GM12878 (cell line): ENCODE measurements at regions not wholly inside any gene's neighbourhood (a gene's known extent, or its start where the extent isn't known, plus 50 kb on each side); places are given as distances from the start of the nearest gene placed in this dataset.

Experiments
- ATAC-seq: fragments of 200-7000 bp; cut with Tn5 transposase; 3 replicates; pipeline ENCODE4 v1.9.1; 2020; ENCODE audit warnings: mild to moderate bottlenecking, moderate library complexity
- BruUV-seq: library from RNA; stranded (reverse); fragments of 400-500 nt; replicated peaks from 2 replicates; lab custom pipeline; 2021; lab: Mats Ljungman, UMichigan
- CTCF ChIA-PET: fragments of 300-600 bp; sonication (Branson Sonifier 250); formaldehyde crosslinking; extraction: SDS; loops from one replicate; lab custom pipeline; 2021; ENCODE audit warnings: inconsistent platforms; lab: Yijun Ruan, JAX
- POLR2A ChIA-PET: fragments of 350-600 bp; formaldehyde crosslinking; extraction: SDS; loops from one replicate; lab custom pipeline; 2021; ENCODE audit warnings: inconsistent platforms; lab: Charles Lee
- RAD21 ChIA-PET: fragments of 300-600 bp; sonication (Branson Sonifier 250); formaldehyde crosslinking; loops from one replicate; lab custom pipeline; 2023; ENCODE audit warnings: antibody characterized with exemption; ENCODE audit not compliant: unreplicated experiment; lab: Charles Lee
- SMC1A ChIA-PET: fragments of 300-600 bp; sonication (Branson Sonifier 250); formaldehyde crosslinking; loops from one replicate; lab custom pipeline; 2023; ENCODE audit not compliant: unreplicated experiment, uncharacterized antibody; lab: Charles Lee
- DNase-seq: peaks from one replicate; pipeline ENCODE4 v3.0.0-alpha.2; 2011; ENCODE audit warnings: low read depth, low spot score
- FAIRE-seq: peaks from 3 replicates; lab custom pipeline; 2011; peaks lifted over from hg19 to GRCh38; lab: Jason Lieb, UNC
- H2AFZ ChIP-seq: 2 replicates; pipeline ENCODE4 v1.6.0; 2011; ENCODE audit warnings: low read depth, low read length, control low read depth; ENCODE audit not compliant: control insufficient read depth
- H3K27ac ChIP-seq: 2 replicates; pipeline ENCODE4 v1.5.1; 2011; ENCODE audit warnings: control low read depth; ENCODE audit not compliant: control insufficient read depth, insufficient read depth
- H3K27me3 ChIP-seq, 2 experiments: replicated peaks in 1 of 2; 2 replicates each; pipeline versions ENCODE4 v1.6.0 to v1.6.1; 2011; ENCODE audit warnings: low read length in 1 of 2; ENCODE audit not compliant: control insufficient read depth in 2 of 2, insufficient read depth in 2 of 2
- H3K36me3 ChIP-seq, 2 experiments: 2 replicates each; pipeline ENCODE4 v1.5.1; 2011; ENCODE audit warnings: low read length in 1 of 2; ENCODE audit not compliant: control insufficient read depth in 2 of 2, insufficient read depth in 2 of 2
- H3K4me1 ChIP-seq: 2 replicates; pipeline ENCODE4 v1.6.1; 2011; ENCODE audit warnings: mild to moderate bottlenecking, low read length, moderate library complexity, mixed read lengths; ENCODE audit not compliant: control insufficient read depth, insufficient read depth
- H3K4me2 ChIP-seq: 2 replicates; pipeline ENCODE4 v1.6.0; 2011; ENCODE audit warnings: control low read depth; ENCODE audit not compliant: control insufficient read depth, insufficient read depth
- H3K4me3 ChIP-seq: fragments of 200-600 bp; sonication (generic); 2 replicates; pipeline ENCODE4 v1.5.1; 2016
- H3K79me2 ChIP-seq: 2 replicates; pipeline ENCODE4 v1.6.0; 2011; ENCODE audit warnings: low read length; ENCODE audit not compliant: control insufficient read depth, insufficient read depth
- H3K9ac ChIP-seq: 2 replicates; pipeline ENCODE4 v1.8.0; 2011; ENCODE audit warnings: low read length, control low read depth, mixed read lengths; ENCODE audit not compliant: control insufficient read depth, insufficient read depth
- H3K9me3 ChIP-seq: replicated peaks from 3 replicates; pipeline ENCODE4 v1.5.1; 2011; ENCODE audit warnings: mild to moderate bottlenecking, low read length; ENCODE audit not compliant: control insufficient read depth, insufficient read depth
- H4K20me1 ChIP-seq: 2 replicates; pipeline ENCODE4 v1.6.0; 2011; ENCODE audit not compliant: control insufficient read depth, insufficient read depth
- CHD2 ChIP-seq: IDR thresholded peaks from 2 replicates; pipeline ENCODE4 v1.6.1; 2011; ENCODE audit warnings: low read depth, low read length, improper control_type of control experiment, borderline replicate concordance
- EGR1 ChIP-seq, 2 experiments: IDR thresholded peaks; 1 replicate in 1 of 2; 2 replicates in 1 of 2; pipeline ENCODE4 v1.6.1; 2011 to 2012; ENCODE audit warnings: low read depth in 2 of 2, low read length in 2 of 2, borderline replicate concordance in 1 of 2, mild to moderate bottlenecking in 1 of 2, moderate library complexity in 1 of 2
- FOS ChIP-seq: IDR thresholded peaks from 3 replicates; pipeline ENCODE4 v1.6.1; 2011; ENCODE audit warnings: borderline replicate concordance; ENCODE audit not compliant: insufficient read length; ENCODE audit errors: extremely low read depth
- NR2F1 ChIP-seq: fragments of 450-650 bp; conservative IDR thresholded peaks from 2 replicates; pipeline ENCODE4 v1.6.1; 2017; ENCODE audit warnings: mild to moderate bottlenecking
- PBX3 ChIP-seq: IDR thresholded peaks from 2 replicates; pipeline ENCODE4 v1.6.1; 2011; ENCODE audit warnings: mild to moderate bottlenecking, low read depth, low read length, moderate library complexity; ENCODE audit not compliant: insufficient replicate concordance
- TAF1 ChIP-seq: IDR thresholded peaks from 2 replicates; pipeline ENCODE4 v1.6.1; 2011; ENCODE audit warnings: mild to moderate bottlenecking, low read depth, low read length, borderline replicate concordance
- TCF7 ChIP-seq: IDR thresholded peaks from 2 replicates; pipeline ENCODE4 v1.6.1; 2014; ENCODE audit warnings: antibody characterized with exemption, borderline replicate concordance
- WGBS: methylation state at CpG from one replicate; pipeline ENCODE4 v1.1.6; 2016; ENCODE audit warnings: low lambda C conversion rate; ENCODE audit not compliant: insufficient replicate concordance, insufficient coverage; ENCODE audit errors: missing lambda C conversion rate; 5-methylcytosine and 5-hydroxymethylcytosine counted together
- in situ Hi-C: fragments of 300-500 bp; cut with MboI; formaldehyde crosslinking; loops from 9 replicates; pipeline ENCODE4 v1.14.3; 2018; ENCODE audit warnings: mixed read lengths
- intact Hi-C: fragments of 100-400 bp; cut with micrococcal nuclease; formaldehyde crosslinking; loops from one replicate; pipeline ENCODE4 v1.14.2; 2022; ENCODE audit not compliant: unreplicated experiment
- TF ChIP-seq, protein P1 (sequence below): fragments of 450-650 bp; IDR thresholded peaks from 2 replicates; pipeline ENCODE4 v1.6.1; 2017; ENCODE audit warnings: antibody characterized with exemption, mild to moderate bottlenecking, moderate library complexity
- TF ChIP-seq, protein P2 (sequence below): fragments of 450-650 bp; IDR thresholded peaks from 2 replicates; pipeline ENCODE4 v1.6.1; 2017; ENCODE audit warnings: mild to moderate bottlenecking, low read depth, inconsistent platforms; ENCODE audit not compliant: poor library complexity, severe bottlenecking

GRCh38 chr2:185998562-185999070, 260.0 kb downstream of the FSIP2 start (continued):
- TF ChIP-seq, protein P1, sequence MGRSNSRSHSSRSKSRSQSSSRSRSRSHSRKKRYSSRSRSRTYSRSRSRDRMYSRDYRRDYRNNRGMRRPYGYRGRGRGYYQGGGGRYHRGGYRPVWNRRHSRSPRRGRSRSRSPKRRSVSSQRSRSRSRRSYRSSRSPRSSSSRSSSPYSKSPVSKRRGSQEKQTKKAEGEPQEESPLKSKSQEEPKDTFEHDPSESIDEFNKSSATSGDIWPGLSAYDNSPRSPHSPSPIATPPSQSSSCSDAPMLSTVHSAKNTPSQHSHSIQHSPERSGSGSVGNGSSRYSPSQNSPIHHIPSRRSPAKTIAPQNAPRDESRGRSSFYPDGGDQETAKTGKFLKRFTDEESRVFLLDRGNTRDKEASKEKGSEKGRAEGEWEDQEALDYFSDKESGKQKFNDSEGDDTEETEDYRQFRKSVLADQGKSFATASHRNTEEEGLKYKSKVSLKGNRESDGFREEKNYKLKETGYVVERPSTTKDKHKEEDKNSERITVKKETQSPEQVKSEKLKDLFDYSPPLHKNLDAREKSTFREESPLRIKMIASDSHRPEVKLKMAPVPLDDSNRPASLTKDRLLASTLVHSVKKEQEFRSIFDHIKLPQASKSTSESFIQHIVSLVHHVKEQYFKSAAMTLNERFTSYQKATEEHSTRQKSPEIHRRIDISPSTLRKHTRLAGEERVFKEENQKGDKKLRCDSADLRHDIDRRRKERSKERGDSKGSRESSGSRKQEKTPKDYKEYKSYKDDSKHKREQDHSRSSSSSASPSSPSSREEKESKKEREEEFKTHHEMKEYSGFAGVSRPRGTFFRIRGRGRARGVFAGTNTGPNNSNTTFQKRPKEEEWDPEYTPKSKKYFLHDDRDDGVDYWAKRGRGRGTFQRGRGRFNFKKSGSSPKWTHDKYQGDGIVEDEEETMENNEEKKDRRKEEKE = no peak
- TF ChIP-seq, protein P2, sequence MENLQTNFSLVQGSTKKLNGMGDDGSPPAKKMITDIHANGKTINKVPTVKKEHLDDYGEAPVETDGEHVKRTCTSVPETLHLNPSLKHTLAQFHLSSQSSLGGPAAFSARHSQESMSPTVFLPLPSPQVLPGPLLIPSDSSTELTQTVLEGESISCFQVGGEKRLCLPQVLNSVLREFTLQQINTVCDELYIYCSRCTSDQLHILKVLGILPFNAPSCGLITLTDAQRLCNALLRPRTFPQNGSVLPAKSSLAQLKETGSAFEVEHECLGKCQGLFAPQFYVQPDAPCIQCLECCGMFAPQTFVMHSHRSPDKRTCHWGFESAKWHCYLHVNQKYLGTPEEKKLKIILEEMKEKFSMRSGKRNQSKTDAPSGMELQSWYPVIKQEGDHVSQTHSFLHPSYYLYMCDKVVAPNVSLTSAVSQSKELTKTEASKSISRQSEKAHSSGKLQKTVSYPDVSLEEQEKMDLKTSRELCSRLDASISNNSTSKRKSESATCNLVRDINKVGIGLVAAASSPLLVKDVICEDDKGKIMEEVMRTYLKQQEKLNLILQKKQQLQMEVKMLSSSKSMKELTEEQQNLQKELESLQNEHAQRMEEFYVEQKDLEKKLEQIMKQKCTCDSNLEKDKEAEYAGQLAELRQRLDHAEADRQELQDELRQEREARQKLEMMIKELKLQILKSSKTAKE = no peak
- TF ChIP-seq NR2F1 = no peak
- no peak for TF ChIP-seq TAF1
- no peak for TF ChIP-seq CHD2

GRCh38 chr2:186009341-186009740, 270.7 kb downstream of the FSIP2 start:
- TF ChIP-seq EGR1 (IDR thresholded peaks at IDR 0.05; ENCODE audit: borderline replicate concordance in 1 of 2, low read depth in 2 of 2, low read length in 2 of 2) (no peak), PBX3 (no peak), FOS (no peak), TCF7 (no peak)
- BruUV-seq = no TSS peak
- Histone ChIP-seq H4K20me1 (no peaks in the 10 kb centered on the region), H3K4me3 (no peak overlapping the region), H3K9me3 (no peaks in the 10 kb centered on the region), H3K79me2 (no peaks in the 10 kb centered on the region), H3K9ac (no peak overlapping the region), H3K27me3 (no peaks in the 10 kb centered on the region), H3K4me2 (no peak overlapping the region), H3K4me1 (no peaks in the 10 kb centered on the region), H3K36me3 (no peaks in the 10 kb centered on the region), H2AFZ (no peak overlapping the region), H3K27ac (no peak overlapping the region)
- POLR2A ChIA-PET = no interaction called here
- CTCF ChIA-PET = no interaction called here
- WGBS = 0% methylated on average over 2 of the region's 2 CpGs
- in situ Hi-C loops = no loop called here
- ATAC-seq (no peak), DNase-seq (no peak), FAIRE-seq (no peak)
- intact Hi-C loops = no loop called here
- SMC1A ChIA-PET = no interaction called here
- RAD21 ChIA-PET = no interaction called here
